ENCODE measurements at regions not wholly inside any gene's neighbourhood (a gene's known extent, or its start where the extent isn't known, plus 50 kb on each side); places are given as distances from the start of the nearest gene placed in this dataset.
"Not testable (repeated sequence)": the region's sequence is repeated elsewhere in the genome, so short reads cannot be mapped to it uniquely, and the experiment has no call there.

DNA sequence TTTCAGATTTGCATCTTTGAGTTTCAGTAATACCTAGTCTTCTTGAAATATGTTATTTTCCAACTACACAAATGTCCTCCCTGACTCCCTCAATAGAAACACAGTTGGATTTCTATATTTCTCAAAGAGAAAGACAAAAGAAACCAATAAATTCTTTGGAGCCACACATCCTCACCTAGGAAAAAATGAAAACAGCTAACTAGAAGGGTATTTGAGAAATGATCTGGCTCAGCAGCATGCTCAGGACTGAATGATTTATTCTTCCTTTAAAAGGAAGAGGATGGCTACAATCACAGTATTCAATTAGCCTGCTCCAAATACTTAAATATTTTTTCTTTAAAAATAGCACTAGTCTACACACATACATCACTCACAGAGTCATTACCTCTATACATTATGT is 196.4 kb upstream of the TENT5A start:
- POLR2A ChIA-PET = no interaction called here
- no peak for ATAC-seq
- DNase-seq (ENCODE audit: low spot score) = no peak
- Mint-ChIP-seq H3K4me3 (no peak overlapping the region), H3K4me1 (no peaks in the 10 kb centered on the region), H3K27ac (no peak overlapping the region), H3K27me3 (ENCODE audit: low read depth) (no peaks in the 10 kb centered on the region; the same call in 1 of the 2 replicates), H3K9me3 (peaks cover 2% of the 10 kb centered on the region; the same call in 1 of the 2 replicates), H3K36me3 (no peaks in the 10 kb centered on the region)
- CTCF ChIA-PET = no interaction called here
- TF ChIP-seq FOXJ3 (CRISPR knock-in tag; IDR thresholded peaks at IDR 0.05; ENCODE audit: borderline replicate concordance) (no peak), ZNF396 (CRISPR knock-in tag; IDR thresholded peaks at IDR 0.05; ENCODE audit: borderline replicate concordance) (no peak), ATF1 (CRISPR knock-in tag; IDR thresholded peaks at IDR 0.05) (no peak), ZNF671 (CRISPR knock-in tag; IDR thresholded peaks at IDR 0.05) (no peak), ZNF317 (CRISPR knock-in tag; IDR thresholded peaks at IDR 0.05; ENCODE audit: borderline replicate concordance, low read depth) (no peak), HMGA2 (CRISPR knock-in tag; IDR thresholded peaks at IDR 0.05) (no peak)
- TF ChIP-seq, protein P1, sequence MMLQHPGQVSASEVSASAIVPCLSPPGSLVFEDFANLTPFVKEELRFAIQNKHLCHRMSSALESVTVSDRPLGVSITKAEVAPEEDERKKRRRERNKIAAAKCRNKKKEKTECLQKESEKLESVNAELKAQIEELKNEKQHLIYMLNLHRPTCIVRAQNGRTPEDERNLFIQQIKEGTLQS (CRISPR knock-in tag; conservative IDR thresholded peaks at IDR 0.05) = no peak
- TF ChIP-seq, protein P2, sequence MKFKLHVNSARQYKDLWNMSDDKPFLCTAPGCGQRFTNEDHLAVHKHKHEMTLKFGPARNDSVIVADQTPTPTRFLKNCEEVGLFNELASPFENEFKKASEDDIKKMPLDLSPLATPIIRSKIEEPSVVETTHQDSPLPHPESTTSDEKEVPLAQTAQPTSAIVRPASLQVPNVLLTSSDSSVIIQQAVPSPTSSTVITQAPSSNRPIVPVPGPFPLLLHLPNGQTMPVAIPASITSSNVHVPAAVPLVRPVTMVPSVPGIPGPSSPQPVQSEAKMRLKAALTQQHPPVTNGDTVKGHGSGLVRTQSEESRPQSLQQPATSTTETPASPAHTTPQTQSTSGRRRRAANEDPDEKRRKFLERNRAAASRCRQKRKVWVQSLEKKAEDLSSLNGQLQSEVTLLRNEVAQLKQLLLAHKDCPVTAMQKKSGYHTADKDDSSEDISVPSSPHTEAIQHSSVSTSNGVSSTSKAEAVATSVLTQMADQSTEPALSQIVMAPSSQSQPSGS (CRISPR knock-in tag; IDR thresholded peaks at IDR 0.05; ENCODE audit: borderline replicate concordance, low read depth) = no peak
- TF ChIP-seq, protein P3, sequence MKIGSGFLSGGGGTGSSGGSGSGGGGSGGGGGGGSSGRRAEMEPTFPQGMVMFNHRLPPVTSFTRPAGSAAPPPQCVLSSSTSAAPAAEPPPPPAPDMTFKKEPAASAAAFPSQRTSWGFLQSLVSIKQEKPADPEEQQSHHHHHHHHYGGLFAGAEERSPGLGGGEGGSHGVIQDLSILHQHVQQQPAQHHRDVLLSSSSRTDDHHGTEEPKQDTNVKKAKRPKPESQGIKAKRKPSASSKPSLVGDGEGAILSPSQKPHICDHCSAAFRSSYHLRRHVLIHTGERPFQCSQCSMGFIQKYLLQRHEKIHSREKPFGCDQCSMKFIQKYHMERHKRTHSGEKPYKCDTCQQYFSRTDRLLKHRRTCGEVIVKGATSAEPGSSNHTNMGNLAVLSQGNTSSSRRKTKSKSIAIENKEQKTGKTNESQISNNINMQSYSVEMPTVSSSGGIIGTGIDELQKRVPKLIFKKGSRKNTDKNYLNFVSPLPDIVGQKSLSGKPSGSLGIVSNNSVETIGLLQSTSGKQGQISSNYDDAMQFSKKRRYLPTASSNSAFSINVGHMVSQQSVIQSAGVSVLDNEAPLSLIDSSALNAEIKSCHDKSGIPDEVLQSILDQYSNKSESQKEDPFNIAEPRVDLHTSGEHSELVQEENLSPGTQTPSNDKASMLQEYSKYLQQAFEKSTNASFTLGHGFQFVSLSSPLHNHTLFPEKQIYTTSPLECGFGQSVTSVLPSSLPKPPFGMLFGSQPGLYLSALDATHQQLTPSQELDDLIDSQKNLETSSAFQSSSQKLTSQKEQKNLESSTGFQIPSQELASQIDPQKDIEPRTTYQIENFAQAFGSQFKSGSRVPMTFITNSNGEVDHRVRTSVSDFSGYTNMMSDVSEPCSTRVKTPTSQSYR (CRISPR knock-in tag; IDR thresholded peaks at IDR 0.05) = no peak

DNA sequence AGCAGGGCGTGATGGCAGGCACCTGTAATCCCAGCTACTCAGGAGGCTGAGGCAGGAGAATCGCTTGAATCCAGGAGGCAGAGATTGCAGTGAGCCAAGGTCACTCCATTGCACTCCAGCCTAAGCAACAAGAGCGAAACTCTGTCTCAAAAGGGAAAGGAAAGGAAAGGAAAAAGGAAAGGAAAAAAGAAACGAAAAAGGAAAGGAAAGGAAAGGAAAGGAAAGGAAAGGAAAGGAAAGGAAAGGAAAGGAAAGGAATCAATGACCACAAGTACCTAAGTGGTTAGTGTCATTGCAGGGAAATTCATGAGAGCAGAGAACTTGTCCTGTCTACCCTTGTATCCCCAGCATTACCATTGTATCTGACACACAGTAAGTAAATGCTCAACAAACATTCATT is 195.7 kb upstream of the TENT5A start:
- POLR2A ChIA-PET; CTCF ChIA-PET; H3K27me3 Mint-ChIP-seq (ENCODE audit: low read depth); H3K27ac Mint-ChIP-seq; H3K4me1 Mint-ChIP-seq; ATAC-seq; DNase-seq (ENCODE audit: low spot score); H3K9me3 Mint-ChIP-seq; H3K36me3 Mint-ChIP-seq; H3K4me3 Mint-ChIP-seq: not testable (repeated sequence)

DNA sequence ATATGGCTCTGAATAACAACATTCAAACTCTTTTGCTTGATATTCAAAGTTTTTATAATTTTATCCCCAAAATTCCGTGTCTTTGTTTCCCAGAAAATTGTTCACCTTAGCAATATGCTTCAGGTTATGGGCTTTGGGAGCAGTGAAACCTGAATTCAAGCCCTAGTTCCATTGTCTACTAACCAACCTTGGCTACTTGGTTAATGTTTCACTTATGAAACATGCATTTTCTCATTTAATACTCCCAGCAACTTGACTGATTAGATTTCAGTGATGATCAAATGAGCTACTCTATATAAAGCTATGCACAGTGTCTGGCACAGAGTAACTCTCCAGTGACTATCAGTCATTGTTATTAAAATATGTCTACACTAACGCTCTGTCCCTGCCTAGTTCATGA is 192.2 kb upstream of the TENT5A start:
- Mint-ChIP-seq H3K27me3 (ENCODE audit: low read depth) (no peaks in the 10 kb centered on the region), H3K9me3 (no peaks in the 10 kb centered on the region), H3K27ac (no peak overlapping the region), H3K4me3 (no peak overlapping the region), H3K36me3 (no peaks in the 10 kb centered on the region), H3K4me1 (peaks cover 18% of the 10 kb centered on the region)
- no peak for DNase-seq (ENCODE audit: low spot score)
- ChIA-PET POLR2A (no interaction called here), CTCF (no interaction called here)
- no peak for ATAC-seq
- TF ChIP-seq, protein P4, sequence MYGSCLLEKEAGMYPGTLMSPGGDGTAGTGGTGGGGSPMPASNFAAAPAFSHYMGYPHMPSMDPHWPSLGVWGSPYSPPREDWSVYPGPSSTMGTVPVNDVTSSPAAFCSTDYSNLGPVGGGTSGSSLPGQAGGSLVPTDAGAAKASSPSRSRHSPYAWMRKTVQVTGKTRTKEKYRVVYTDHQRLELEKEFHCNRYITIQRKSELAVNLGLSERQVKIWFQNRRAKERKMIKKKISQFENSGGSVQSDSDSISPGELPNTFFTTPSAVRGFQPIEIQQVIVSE (CRISPR knock-in tag; IDR thresholded peaks at IDR 0.05; ENCODE audit: borderline replicate concordance) = no peak
- TF ChIP-seq SOX15 (CRISPR knock-in tag; IDR thresholded peaks at IDR 0.05) (no peak), RELA (CRISPR knock-in tag; IDR thresholded peaks at IDR 0.05; ENCODE audit: borderline replicate concordance) (no peak), GRHL2 (CRISPR knock-in tag; IDR thresholded peaks at IDR 0.05; ENCODE audit: insufficient replicate concordance, severe bottlenecking) (no peak)
- TF ChIP-seq, protein P5, sequence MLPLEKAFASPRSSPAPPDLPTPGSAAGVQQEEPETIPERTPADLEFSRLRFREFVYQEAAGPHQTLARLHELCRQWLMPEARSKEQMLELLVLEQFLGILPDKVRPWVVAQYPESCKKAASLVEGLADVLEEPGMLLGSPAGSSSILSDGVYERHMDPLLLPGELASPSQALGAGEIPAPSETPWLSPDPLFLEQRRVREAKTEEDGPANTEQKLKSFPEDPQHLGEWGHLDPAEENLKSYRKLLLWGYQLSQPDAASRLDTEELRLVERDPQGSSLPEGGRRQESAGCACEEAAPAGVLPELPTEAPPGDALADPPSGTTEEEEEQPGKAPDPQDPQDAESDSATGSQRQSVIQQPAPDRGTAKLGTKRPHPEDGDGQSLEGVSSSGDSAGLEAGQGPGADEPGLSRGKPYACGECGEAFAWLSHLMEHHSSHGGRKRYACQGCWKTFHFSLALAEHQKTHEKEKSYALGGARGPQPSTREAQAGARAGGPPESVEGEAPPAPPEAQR (CRISPR knock-in tag; IDR thresholded peaks at IDR 0.05) = no peak
- TF ChIP-seq, protein P6, sequence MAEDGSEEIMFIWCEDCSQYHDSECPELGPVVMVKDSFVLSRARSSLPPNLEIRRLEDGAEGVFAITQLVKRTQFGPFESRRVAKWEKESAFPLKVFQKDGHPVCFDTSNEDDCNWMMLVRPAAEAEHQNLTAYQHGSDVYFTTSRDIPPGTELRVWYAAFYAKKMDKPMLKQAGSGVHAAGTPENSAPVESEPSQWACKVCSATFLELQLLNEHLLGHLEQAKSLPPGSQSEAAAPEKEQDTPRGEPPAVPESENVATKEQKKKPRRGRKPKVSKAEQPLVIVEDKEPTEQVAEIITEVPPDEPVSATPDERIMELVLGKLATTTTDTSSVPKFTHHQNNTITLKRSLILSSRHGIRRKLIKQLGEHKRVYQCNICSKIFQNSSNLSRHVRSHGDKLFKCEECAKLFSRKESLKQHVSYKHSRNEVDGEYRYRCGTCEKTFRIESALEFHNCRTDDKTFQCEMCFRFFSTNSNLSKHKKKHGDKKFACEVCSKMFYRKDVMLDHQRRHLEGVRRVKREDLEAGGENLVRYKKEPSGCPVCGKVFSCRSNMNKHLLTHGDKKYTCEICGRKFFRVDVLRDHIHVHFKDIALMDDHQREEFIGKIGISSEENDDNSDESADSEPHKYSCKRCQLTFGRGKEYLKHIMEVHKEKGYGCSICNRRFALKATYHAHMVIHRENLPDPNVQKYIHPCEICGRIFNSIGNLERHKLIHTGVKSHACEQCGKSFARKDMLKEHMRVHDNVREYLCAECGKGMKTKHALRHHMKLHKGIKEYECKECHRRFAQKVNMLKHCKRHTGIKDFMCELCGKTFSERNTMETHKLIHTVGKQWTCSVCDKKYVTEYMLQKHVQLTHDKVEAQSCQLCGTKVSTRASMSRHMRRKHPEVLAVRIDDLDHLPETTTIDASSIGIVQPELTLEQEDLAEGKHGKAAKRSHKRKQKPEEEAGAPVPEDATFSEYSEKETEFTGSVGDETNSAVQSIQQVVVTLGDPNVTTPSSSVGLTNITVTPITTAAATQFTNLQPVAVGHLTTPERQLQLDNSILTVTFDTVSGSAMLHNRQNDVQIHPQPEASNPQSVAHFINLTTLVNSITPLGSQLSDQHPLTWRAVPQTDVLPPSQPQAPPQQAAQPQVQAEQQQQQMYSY (CRISPR knock-in tag; IDR thresholded peaks at IDR 0.05) = no peak
- TF ChIP-seq, protein P7, sequence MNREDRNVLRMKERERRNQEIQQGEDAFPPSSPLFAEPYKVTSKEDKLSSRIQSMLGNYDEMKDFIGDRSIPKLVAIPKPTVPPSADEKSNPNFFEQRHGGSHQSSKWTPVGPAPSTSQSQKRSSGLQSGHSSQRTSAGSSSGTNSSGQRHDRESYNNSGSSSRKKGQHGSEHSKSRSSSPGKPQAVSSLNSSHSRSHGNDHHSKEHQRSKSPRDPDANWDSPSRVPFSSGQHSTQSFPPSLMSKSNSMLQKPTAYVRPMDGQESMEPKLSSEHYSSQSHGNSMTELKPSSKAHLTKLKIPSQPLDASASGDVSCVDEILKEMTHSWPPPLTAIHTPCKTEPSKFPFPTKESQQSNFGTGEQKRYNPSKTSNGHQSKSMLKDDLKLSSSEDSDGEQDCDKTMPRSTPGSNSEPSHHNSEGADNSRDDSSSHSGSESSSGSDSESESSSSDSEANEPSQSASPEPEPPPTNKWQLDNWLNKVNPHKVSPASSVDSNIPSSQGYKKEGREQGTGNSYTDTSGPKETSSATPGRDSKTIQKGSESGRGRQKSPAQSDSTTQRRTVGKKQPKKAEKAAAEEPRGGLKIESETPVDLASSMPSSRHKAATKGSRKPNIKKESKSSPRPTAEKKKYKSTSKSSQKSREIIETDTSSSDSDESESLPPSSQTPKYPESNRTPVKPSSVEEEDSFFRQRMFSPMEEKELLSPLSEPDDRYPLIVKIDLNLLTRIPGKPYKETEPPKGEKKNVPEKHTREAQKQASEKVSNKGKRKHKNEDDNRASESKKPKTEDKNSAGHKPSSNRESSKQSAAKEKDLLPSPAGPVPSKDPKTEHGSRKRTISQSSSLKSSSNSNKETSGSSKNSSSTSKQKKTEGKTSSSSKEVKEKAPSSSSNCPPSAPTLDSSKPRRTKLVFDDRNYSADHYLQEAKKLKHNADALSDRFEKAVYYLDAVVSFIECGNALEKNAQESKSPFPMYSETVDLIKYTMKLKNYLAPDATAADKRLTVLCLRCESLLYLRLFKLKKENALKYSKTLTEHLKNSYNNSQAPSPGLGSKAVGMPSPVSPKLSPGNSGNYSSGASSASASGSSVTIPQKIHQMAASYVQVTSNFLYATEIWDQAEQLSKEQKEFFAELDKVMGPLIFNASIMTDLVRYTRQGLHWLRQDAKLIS (CRISPR knock-in tag; IDR thresholded peaks at IDR 0.05; ENCODE audit: borderline replicate concordance) = no peak

All from WTC11 (cell line).